NCI-H2171 treated with DMSO at 0.1 percent for 48 hours (cell line): ENCODE measurements at regions not wholly inside any gene's neighbourhood (a gene's known extent, or its start where the extent isn't known, plus 50 kb on each side); places are given as distances from the start of the nearest gene placed in this dataset.
A peak's percentile ranks its signal among the peaks of the same experiment; 100 is the strongest.
"Not testable (repeated sequence)": the region's sequence is repeated elsewhere in the genome, so short reads cannot be mapped to it uniquely, and the experiment has no call there.

Experiments
- DNase-seq: peaks from one replicate; lab custom pipeline; 2025; lab: John Stamatoyannopoulos, UW

GRCh38 chr2:76257802-76258201 lies 547.1 kb upstream of the GCFC2 start:
- no peak for DNase-seq

GRCh38 chr2:76256458-76257088 lies 545.9 kb upstream of the GCFC2 start:
- no peak for DNase-seq

- no peak for DNase-seq
Observed at GRCh38 chr2:76252704-76253103, 542.0 kb upstream of the GCFC2 start.

GRCh38 chr2:76251342-76251741 lies 540.6 kb upstream of the GCFC2 start:
- no peak for DNase-seq

- no peak for DNase-seq
Observed at GRCh38 chr2:76247006-76247405, 536.3 kb upstream of the GCFC2 start.

GRCh38 chr2:76211991-76212985 lies 501.6 kb upstream of the GCFC2 start:
- DNase-seq: no peak

- no peak for DNase-seq
Observed at GRCh38 chr2:76210551-76210950, 499.8 kb upstream of the GCFC2 start.

- no peak for DNase-seq
Observed at GRCh38 chr2:76204048-76204447, 493.3 kb upstream of the GCFC2 start.

GRCh38 chr2:76202866-76203265 lies 492.2 kb upstream of the GCFC2 start:
- DNase-seq: no peak

- peak; percentile 54 for DNase-seq
Observed at GRCh38 chr2:76197842-76198448, 487.2 kb upstream of the GCFC2 start.

- DNase-seq: no peak
Observed at GRCh38 chr2:76197428-76197827, 486.7 kb upstream of the GCFC2 start.

- no peak for DNase-seq
Observed at GRCh38 chr2:76194031-76194775, 483.5 kb upstream of the GCFC2 start.

- DNase-seq: no peak
Observed at GRCh38 chr2:76193089-76193488, 482.4 kb upstream of the GCFC2 start.

- no peak for DNase-seq
Observed at GRCh38 chr2:76188334-76189008, 477.8 kb upstream of the GCFC2 start.

GRCh38 chr2:76187415-76187814 lies 476.7 kb upstream of the GCFC2 start:
- no peak for DNase-seq

GRCh38 chr2:76180676-76181075 lies 470.0 kb upstream of the GCFC2 start:
- DNase-seq: no peak

- no peak for DNase-seq
Observed at GRCh38 chr2:76178610-76179009, 467.9 kb upstream of the GCFC2 start.

- DNase-seq: no peak
Observed at GRCh38 chr2:76175295-76175694, 464.6 kb upstream of the GCFC2 start.

- no peak for DNase-seq
Observed at GRCh38 chr2:76174505-76174904, 463.8 kb upstream of the GCFC2 start.

GRCh38 chr2:76173206-76173605 lies 462.5 kb upstream of the GCFC2 start:
- not testable (repeated sequence) for DNase-seq

GRCh38 chr2:76172154-76172595 lies 461.5 kb upstream of the GCFC2 start:
- DNase-seq: not testable (repeated sequence)
